ENCODE measurements at regions not wholly inside any gene's neighbourhood (a gene's known extent, or its start where the extent isn't known, plus 50 kb on each side); places are given as distances from the start of the nearest gene placed in this dataset.

DNA sequence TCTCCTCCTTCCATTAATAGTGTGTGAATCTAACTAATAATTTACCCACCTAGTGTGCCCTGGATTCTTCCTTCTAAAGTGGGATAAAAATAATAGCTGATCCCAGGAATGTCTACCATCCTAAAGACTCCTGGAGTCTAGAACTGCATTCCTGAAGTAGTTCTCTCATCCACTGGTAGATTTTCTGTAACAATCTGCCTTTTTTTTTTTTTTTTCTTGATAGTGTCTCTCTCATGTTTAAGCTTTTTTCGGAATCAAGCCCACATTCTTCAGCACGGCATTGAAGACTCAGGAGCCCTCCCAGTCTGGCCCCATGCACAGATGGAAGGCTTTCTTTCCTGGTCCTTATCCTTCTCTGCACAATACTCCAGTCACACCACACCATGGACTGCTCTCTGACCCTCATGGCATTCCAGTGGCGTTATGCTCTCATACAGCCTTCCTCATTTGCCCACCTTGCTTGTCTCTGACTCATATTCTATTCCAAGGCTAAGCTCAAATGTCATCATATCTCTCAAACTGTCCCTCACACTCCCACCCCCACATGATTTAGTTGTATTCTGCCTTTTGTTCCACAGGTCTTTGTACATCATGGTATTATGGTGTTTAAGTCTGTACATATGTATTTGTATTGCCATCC lies 68.7 kb upstream of the FRY start:
- DNase-seq (ENCODE audit: low read depth): no peak

DNA sequence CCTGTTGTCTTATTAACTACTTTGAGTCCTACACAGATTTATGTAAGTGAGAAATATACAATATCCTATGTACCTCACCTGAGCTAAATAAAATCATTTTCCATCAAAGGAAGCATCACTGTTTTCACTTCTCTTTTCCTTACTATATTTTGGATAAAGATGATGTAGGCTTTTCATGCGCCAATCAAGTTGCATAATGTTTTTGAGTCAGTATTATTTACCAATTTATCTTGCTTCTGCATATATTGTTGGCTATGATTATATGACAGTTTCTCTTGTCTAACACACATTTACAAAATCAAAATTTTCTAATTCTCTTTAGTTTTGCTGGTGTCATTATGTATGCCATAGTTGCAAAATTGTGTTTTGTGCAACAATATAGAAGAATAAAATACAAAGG lies 67.9 kb upstream of the FRY start:
- DNase-seq (ENCODE audit: low read depth): no peak

DNA sequence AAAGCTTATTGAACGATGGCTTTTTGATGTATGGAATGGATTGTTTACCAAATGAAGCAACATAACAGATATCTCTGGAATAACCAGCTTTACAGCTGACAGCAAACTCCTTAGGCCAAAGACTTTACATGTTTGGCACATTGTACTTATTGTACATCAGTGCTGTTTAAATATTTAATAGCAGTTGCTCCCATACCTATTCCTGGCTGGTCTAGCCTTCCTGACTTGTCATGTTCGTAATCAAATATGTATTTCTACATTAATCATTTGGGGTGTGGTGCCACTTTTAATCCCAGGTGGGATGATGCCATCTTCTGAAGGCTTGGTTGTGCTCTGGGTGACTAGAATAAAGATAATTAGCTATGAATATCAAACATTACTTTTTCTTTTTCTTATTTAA lies 67.4 kb upstream of the FRY start:
- DNase-seq (ENCODE audit: low read depth): no peak

DNA sequence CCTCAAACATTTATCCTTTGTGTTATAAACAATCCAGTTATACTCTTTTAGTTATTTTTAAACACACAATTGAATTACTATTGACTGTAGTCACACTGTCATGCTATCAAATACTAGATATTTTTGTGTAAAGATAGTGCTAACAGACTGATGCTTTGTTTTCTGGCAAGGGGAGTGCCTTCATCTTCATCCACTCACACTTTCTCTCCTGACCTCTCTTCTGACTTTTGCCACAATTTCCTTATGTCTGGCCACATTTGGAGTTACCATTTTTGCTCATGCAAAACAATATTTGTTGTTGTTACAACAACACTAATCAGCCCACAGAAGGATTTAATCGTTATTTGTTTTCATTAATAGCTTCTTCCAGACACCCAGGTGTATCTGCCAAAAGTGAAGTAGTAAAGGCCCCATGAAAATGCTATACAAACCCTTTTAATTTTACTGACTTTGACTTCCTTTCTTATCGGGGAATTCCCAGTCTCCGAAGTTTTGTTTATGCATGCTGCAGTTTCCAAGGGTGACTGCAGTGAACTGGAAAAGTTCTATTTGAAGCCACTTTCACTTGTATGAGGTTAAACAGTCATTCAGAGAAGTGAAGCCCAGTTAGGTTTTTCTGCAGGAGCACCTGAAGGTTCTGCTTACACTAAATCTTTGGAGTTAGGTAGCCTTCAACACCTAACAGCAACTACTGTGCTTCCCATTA lies 66.1 kb upstream of the FRY start:
- no peak for DNase-seq (ENCODE audit: low read depth)

DNA sequence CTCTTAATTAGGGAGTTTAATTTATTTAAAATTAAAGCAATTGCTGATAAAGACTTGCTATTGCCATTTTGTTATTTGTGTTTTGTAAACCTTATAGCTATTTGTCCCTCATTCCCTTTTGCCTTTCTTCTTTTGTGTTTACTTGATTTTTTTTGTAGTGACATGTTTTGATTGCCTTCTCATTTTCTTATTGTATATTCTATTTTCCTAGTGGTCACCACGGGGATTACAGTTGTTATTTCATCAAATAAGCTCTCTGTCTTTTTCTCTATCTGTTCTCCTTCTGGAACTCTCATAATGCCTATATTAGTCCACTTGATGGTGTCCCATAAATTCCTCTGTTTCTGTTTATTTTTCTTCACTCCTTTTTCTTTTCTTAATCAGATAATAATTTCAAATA lies 64.4 kb upstream of the FRY start:
- DNase-seq (ENCODE audit: low read depth): no peak

DNA sequence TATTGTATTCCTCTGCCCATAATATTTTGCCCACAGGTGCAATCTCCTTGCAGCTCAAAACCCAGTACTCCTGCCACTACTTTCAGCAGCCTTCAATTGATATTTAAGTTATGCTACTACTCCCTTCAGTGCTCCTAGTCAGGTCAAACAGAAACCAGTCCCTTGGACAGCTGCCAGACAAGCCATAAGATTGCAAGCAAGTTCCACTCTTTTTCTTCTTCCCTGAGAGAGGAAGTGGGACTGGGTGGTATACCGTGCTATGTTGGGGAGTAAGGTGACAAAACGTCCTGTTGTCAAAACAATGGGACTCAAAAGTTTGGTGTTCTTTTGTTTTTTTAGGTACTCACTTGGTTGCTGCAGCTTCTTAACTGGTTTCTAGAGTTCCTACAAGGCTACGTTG lies 63.1 kb upstream of the FRY start:
- DNase-seq (ENCODE audit: low read depth): no peak

DNA sequence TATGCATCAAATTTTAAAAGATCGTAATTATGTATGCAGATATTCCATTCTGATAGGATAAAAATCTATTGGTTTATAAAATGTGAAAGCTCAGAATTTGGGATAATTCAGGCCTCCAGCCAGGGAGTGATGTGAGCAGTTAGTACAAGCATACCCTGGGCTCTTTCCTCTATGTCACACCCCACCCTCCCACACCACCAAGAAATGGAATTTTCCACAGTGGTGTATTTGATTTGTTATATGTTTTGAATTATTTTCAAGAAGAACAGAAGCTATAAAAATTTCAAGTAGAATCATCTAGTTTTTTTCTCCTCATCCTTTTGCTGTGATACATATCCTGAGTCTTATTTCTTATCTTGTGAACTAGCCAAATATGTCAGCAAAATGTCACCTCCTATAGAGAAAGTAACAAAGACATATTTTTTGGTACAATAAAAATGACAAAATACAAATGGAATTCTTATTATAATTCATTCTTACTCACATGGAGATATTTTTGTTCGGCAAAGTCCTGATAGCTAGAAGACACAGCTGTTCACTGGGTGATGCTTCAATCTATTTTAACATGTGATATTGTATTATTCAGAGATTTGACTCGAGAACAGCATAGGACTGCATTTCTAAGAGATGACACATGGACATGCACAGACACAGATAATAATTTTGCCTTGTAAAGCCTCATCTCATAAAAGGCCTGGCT lies 61.2 kb upstream of the FRY start:
- no peak for DNase-seq (ENCODE audit: low read depth)

DNA sequence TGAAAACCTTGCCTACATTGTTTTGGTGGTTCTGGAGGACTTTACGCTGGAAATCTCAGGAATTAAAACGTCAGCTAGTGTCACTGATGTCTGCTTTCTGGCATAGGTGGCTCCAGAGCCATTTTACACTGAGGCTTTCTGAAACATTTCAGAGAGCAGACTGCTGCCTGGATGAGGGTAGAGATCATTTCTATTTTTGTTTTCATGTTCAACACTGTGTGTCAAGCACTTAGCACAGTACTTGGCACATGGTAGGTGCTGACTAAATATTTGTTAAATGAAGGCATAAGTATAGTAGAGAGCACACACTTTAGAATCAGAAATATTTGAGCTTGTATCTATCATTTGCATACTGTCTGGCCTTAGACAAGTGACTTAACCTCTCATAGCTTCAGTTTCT lies 59.1 kb upstream of the FRY start:
- no peak for DNase-seq (ENCODE audit: low read depth)

DNA sequence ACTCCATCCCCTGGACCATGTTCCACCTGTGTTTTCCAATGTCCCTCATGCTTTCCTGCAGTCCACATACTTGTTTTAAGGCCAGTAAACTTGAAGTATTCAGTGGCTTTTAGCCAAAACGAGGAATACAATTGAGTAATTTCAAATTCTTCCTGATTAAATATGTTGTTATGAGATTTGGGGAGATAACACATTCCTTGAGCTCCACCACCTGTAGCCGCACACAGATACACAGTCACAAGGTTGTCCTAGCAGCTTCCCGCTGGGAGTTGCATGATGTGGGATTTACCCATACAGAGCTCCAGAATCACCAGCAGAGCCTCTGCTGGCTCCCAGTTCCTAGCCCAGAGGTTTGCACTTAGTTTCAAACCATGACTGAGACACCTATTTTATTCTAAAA lies 53.6 kb upstream of the FRY start:
- no peak for DNase-seq (ENCODE audit: low read depth)

DNA sequence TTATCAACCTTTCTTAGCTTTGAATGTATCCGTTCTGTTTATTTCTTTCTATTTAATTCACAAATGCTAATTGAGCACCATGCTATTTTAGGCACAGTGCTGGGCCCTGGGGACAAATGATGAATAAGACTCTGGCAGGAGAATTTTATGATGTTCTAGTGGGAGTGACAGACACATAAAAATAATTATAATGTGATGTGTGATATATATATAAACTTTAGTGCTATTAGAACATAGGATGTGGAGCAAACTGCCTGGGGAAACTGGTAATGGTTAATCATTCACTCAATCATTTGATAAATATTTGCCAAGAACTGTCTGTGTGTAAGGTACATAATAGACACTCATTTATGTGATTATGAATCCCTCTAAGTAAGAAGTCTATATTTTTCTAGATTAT lies 50.7 kb upstream of the FRY start:
- DNase-seq (ENCODE audit: low read depth): no peak

Data from stimulated activated CD8-positive, alpha-beta memory T cell treated with anti-CD3 and anti-CD28 coated beads, Interleukin-12 subunit alpha, Interleukin-12 subunit beta, amount 100 ng/mL, for 4 hours (primary cell).